Effector memory CD4-positive, alpha-beta T cell (primary cell): ENCODE measurements at regions not wholly inside any gene's neighbourhood (a gene's known extent, or its start where the extent isn't known, plus 50 kb on each side); places are given as distances from the start of the nearest gene placed in this dataset.
"Not testable (repeated sequence)": the region's sequence is repeated elsewhere in the genome, so short reads cannot be mapped to it uniquely, and the experiment has no call there.

Experiments used
- DNase-seq, 3 donors: peaks; one replicate each; pipeline ENCODE4 v3.0.0-alpha.2; 2020
- H3K27ac ChIP-seq: 2 replicates; pipeline ENCODE4 v1.7.0; 2013; ENCODE audit warnings: mild to moderate bottlenecking, low read length, moderate library complexity; ENCODE audit not compliant: insufficient read depth, poor library complexity, severe bottlenecking
- H3K27me3 ChIP-seq: replicated peaks from 2 replicates; pipeline ENCODE4 v1.7.0; 2013; ENCODE audit warnings: mild to moderate bottlenecking, low read length; ENCODE audit not compliant: insufficient read depth, control insufficient read depth, poor library complexity, severe bottlenecking
- H3K36me3 ChIP-seq: 2 replicates; pipeline ENCODE4 v1.7.0; 2013; ENCODE audit warnings: mild to moderate bottlenecking, low read length, moderate library complexity; ENCODE audit not compliant: control insufficient read depth, insufficient read depth
- H3K4me1 ChIP-seq: 2 replicates; pipeline ENCODE4 v1.7.0; 2013; ENCODE audit warnings: low read length, mild to moderate bottlenecking; ENCODE audit not compliant: control insufficient read depth, insufficient read depth, poor library complexity, severe bottlenecking
- H3K4me3 ChIP-seq: 2 replicates; pipeline ENCODE4 v1.7.0; 2013; ENCODE audit warnings: low read length, low read depth, mild to moderate bottlenecking; ENCODE audit not compliant: insufficient read depth, poor library complexity, severe bottlenecking
- H3K9me3 ChIP-seq: 2 replicates; pipeline ENCODE4 v1.7.0; 2013; ENCODE audit warnings: mild to moderate bottlenecking, low read length, moderate library complexity; ENCODE audit not compliant: control insufficient read depth

DNA sequence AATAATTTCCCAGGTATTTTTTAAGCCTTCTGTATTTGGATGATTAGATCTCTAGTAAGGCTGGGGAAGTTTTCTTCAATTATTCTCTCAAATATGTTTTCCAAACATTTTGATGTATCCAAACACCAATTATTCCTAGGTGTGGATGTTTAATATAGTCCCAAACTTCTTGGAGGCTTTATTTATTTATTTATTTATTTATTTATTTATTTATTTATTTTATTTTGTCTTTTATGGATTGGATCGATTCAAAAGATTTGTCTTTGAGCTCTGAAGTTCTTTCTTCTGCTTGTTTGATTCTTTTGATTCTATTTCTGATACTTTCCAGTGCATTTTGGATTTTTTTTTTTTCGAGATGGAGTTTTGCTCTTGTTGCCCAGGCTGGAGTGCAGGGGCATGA is 2267.9 kb upstream of the RAG2 start:
- no peaks in the 10 kb centered on the region for H3K4me1 ChIP-seq
- no peaks in the 10 kb centered on the region for H3K36me3 ChIP-seq
- H3K27me3 ChIP-seq: no peaks in the 10 kb centered on the region
- no peaks in the 10 kb centered on the region for H3K9me3 ChIP-seq
- no peak for DNase-seq
- no peak overlapping the region for H3K27ac ChIP-seq
- H3K4me3 ChIP-seq: no peak overlapping the region

DNA sequence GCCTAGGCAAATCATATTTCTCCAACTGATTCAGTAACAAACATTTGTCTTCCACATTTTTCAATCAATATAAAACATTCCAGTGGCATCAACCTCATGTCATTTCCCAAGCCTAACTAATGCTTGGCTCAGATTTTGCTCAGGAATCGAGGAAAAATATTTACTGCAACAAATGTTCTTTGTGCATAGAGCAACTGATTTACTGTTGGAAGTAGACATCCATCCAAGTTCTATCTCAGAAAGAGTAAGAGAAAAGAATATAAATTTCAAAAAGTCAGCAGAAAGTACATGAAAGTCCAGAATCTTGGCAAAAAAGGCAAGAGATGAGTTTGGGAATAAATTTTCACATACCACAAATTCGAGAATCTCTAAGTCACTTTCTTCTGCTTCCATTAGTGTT is 2245.0 kb upstream of the RAG2 start:
- Histone ChIP-seq H3K36me3 (no peaks in the 10 kb centered on the region), H3K4me1 (no peaks in the 10 kb centered on the region), H3K4me3 (no peak overlapping the region), H3K27me3 (no peaks in the 10 kb centered on the region), H3K27ac (no peak overlapping the region), H3K9me3 (no peaks in the 10 kb centered on the region)
- no peak for DNase-seq

GRCh38 chr11:38839071-38839470 is 2241.0 kb upstream of the RAG2 start:
- Histone ChIP-seq H3K4me3 (no peak overlapping the region), H3K9me3 (no peaks in the 10 kb centered on the region)
- no peak for DNase-seq

GRCh38 chr11:38835966-38836365 is 2237.9 kb upstream of the RAG2 start:
- Histone ChIP-seq H3K36me3 (no peaks in the 10 kb centered on the region), H3K9me3 (no peaks in the 10 kb centered on the region), H3K4me1 (no peaks in the 10 kb centered on the region), H3K27ac (no peak overlapping the region), H3K27me3 (no peaks in the 10 kb centered on the region), H3K4me3 (no peak overlapping the region)
- DNase-seq: no peak

More at GRCh38 chr11:38839071-38839470, 2241.0 kb upstream of the RAG2 start:
- H3K4me1 ChIP-seq: no peaks in the 10 kb centered on the region
- H3K36me3 ChIP-seq: no peaks in the 10 kb centered on the region
- no peaks in the 10 kb centered on the region for H3K27me3 ChIP-seq
- H3K27ac ChIP-seq: no peak overlapping the region

GRCh38 chr11:38824573-38824972 is 2226.5 kb upstream of the RAG2 start:
- DNase-seq: no peak
- no peaks in the 10 kb centered on the region for H3K4me1 ChIP-seq
- no peak overlapping the region for H3K27ac ChIP-seq
- no peaks in the 10 kb centered on the region for H3K36me3 ChIP-seq
- no peaks in the 10 kb centered on the region for H3K27me3 ChIP-seq
- H3K4me3 ChIP-seq: no peak overlapping the region
- no peaks in the 10 kb centered on the region for H3K9me3 ChIP-seq

DNA sequence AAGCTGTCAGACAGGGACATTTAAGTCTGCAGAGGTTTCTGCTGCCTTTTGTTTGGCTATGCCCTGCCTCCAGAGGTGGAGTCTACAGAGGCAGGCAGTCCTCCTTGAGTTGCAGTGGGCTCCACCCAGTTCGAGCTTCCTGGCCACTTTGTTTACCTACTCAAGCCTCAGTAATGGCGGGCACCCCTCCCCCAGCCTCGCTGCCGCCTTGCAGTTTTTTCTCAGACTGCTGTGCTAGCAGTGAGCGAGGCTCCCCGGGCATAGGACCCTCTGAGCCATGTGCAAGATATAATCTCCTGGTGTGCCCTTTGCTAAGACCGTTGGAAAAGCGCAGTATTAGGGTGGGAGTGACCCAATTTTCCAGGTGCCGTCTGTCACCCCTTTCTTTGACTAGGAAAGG is 2223.8 kb upstream of the RAG2 start:
- not testable (repeated sequence) for DNase-seq, H3K27me3 ChIP-seq, H3K4me3 ChIP-seq, H3K36me3 ChIP-seq, H3K27ac ChIP-seq, H3K9me3 ChIP-seq, H3K4me1 ChIP-seq

DNA sequence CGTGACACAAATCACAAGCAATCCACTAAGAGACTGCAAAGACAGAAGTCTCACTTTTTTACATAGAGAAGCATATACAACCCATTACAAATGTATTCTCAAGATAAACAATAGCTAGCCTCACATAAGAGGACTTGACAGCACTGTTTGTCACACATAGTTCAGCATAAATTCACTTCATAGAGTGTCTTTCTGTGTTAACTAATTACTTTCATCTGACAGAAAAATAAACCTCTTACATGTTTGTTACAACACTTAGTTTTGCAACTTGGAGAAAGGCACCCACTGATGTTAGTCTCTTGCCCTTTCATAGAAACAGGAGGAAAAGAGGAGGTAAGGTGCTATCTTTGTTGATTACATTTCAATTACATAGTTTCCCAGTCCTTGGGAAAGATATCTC is 2221.9 kb upstream of the RAG2 start:
- H3K4me3 ChIP-seq: no peak overlapping the region
- H3K9me3 ChIP-seq: no peaks in the 10 kb centered on the region
- no peaks in the 10 kb centered on the region for H3K36me3 ChIP-seq
- H3K4me1 ChIP-seq: no peaks in the 10 kb centered on the region
- H3K27ac ChIP-seq: no peak overlapping the region
- no peak for DNase-seq
- H3K27me3 ChIP-seq: no peaks in the 10 kb centered on the region

- Histone ChIP-seq H3K9me3 (no peaks in the 10 kb centered on the region), H3K4me3 (no peak overlapping the region), H3K36me3 (no peaks in the 10 kb centered on the region), H3K27me3 (no peaks in the 10 kb centered on the region), H3K27ac (no peak overlapping the region), H3K4me1 (no peaks in the 10 kb centered on the region)
- no peak for DNase-seq
Measured at GRCh38 chr11:38818720-38819119, 2220.7 kb upstream of the RAG2 start.

- Histone ChIP-seq H3K36me3 (no peaks in the 10 kb centered on the region), H3K4me1 (no peaks in the 10 kb centered on the region), H3K4me3 (no peak overlapping the region), H3K27ac (no peak overlapping the region), H3K27me3 (no peaks in the 10 kb centered on the region), H3K9me3 (no peaks in the 10 kb centered on the region)
- DNase-seq: no peak
Measured at GRCh38 chr11:38814670-38815069, 2216.6 kb upstream of the RAG2 start.

DNA sequence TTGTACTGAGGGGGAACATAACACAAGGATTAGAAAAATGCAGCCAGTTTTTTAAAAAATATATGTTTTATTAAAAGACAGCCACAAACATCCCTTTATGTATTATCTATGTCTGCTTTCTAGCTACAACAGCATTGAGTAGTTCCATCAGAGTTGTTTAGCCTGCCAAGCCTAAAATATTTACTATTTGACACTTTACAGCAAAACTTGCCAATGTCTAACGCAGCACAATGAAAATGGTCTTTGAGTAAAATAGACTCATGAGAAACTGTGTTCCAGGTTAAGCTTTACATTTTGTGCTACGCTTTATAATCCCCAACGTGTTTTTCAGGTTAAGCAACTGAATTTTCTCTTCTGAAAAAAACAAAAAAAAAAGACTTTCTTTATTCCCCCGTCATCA is 2211.5 kb upstream of the RAG2 start:
- no peaks in the 10 kb centered on the region for H3K4me1 ChIP-seq
- DNase-seq: no peak

GRCh38 chr11:38796281-38796680 is 2198.2 kb upstream of the RAG2 start:
- no peaks in the 10 kb centered on the region for H3K4me1 ChIP-seq
- no peak overlapping the region for H3K27ac ChIP-seq
- no peaks in the 10 kb centered on the region for H3K27me3 ChIP-seq
- no peaks in the 10 kb centered on the region for H3K36me3 ChIP-seq
- no peak for DNase-seq
- H3K9me3 ChIP-seq: no peaks in the 10 kb centered on the region
- H3K4me3 ChIP-seq: no peak overlapping the region

More for the DNA sequence above, 2211.5 kb upstream of the RAG2 start:
- Histone ChIP-seq H3K27ac (no peak overlapping the region), H3K27me3 (no peaks in the 10 kb centered on the region), H3K4me3 (no peak overlapping the region), H3K9me3 (no peaks in the 10 kb centered on the region), H3K36me3 (no peaks in the 10 kb centered on the region)
